H9 (cell line): ENCODE measurements at regions not wholly inside any gene's neighbourhood (a gene's known extent, or its start where the extent isn't known, plus 50 kb on each side); places are given as distances from the start of the nearest gene placed in this dataset.

Experiments
- DNase-seq: peaks from one replicate; pipeline ENCODE4 v3.0.0-alpha.2; 2017
- H2AFZ ChIP-seq: one replicate; pipeline ENCODE4 v1.6.1; 2013; ENCODE audit warnings: mild to moderate bottlenecking, low read length, control low read depth, moderate library complexity
- H2AK5ac ChIP-seq: 2 replicates; pipeline ENCODE4 v1.6.1; 2013; ENCODE audit warnings: low read length, control low read depth, mixed read lengths; ENCODE audit not compliant: insufficient read length
- H2BK120ac ChIP-seq: one replicate; pipeline ENCODE4 v1.6.1; 2013; ENCODE audit warnings: low read depth, mild to moderate bottlenecking, low read length, control low read depth, inconsistent platforms; ENCODE audit not compliant: poor library complexity, severe bottlenecking
- H2BK12ac ChIP-seq: 2 replicates; pipeline ENCODE4 v1.6.1; 2013; ENCODE audit warnings: low read length, control low read depth, mixed read lengths, low read depth; ENCODE audit not compliant: insufficient read length
- H2BK15ac ChIP-seq: 2 replicates; pipeline ENCODE4 v1.6.1; 2013; ENCODE audit warnings: low read depth, low read length, control low read depth
- H2BK20ac ChIP-seq: one replicate; pipeline ENCODE4 v1.6.1; 2013; ENCODE audit warnings: low read depth, mild to moderate bottlenecking, low read length, control low read depth, inconsistent platforms; ENCODE audit not compliant: poor library complexity, severe bottlenecking
- H2BK5ac ChIP-seq: 2 replicates; pipeline ENCODE4 v1.6.1; 2013; ENCODE audit warnings: low read length, control low read depth, mixed read lengths; ENCODE audit not compliant: insufficient read length
- H3K14ac ChIP-seq: 2 replicates; pipeline ENCODE4 v1.6.1; 2013; ENCODE audit warnings: low read length, control low read depth; ENCODE audit not compliant: insufficient read depth
- H3K18ac ChIP-seq: 2 replicates; pipeline ENCODE4 v1.6.1; 2013; ENCODE audit warnings: low read depth, mild to moderate bottlenecking, mixed read lengths, low read length, control low read depth; ENCODE audit not compliant: insufficient read length
- H3K23ac ChIP-seq: 2 replicates; pipeline ENCODE4 v1.6.1; 2013; ENCODE audit warnings: low read length, control low read depth, mixed read lengths, low read depth; ENCODE audit not compliant: insufficient read length
- H3K23me2 ChIP-seq: 2 replicates; pipeline ENCODE4 v1.6.1; 2013; ENCODE audit warnings: low read depth, mild to moderate bottlenecking, mixed read lengths, low read length, control low read depth; ENCODE audit not compliant: insufficient read length, poor library complexity, severe bottlenecking
- H3K27ac ChIP-seq: 2 replicates; pipeline ENCODE4 v1.5.1; 2013; ENCODE audit warnings: low read length, control low read depth, mixed read lengths, low read depth; ENCODE audit not compliant: insufficient read length
- H3K27me3 ChIP-seq: 2 replicates; pipeline ENCODE4 v1.6.1; 2013; ENCODE audit warnings: low read length, control low read depth, inconsistent platforms; ENCODE audit not compliant: insufficient read depth
- H3K4ac ChIP-seq: 2 replicates; pipeline ENCODE4 v1.6.1; 2013; ENCODE audit warnings: low read depth, mild to moderate bottlenecking, control low read depth, inconsistent platforms, low read length, moderate library complexity
- H3K4me1 ChIP-seq: 2 replicates; pipeline ENCODE4 v1.6.1; 2013; ENCODE audit warnings: low read length, control low read depth, inconsistent platforms; ENCODE audit not compliant: insufficient read depth
- H3K4me2 ChIP-seq: 2 replicates; pipeline ENCODE4 v1.6.1; 2013; ENCODE audit warnings: low read length, control low read depth, mixed read lengths; ENCODE audit not compliant: insufficient read length, insufficient read depth
- H3K56ac ChIP-seq: 2 replicates; pipeline ENCODE4 v1.6.1; 2013; ENCODE audit warnings: low read depth, mild to moderate bottlenecking, mixed read lengths, low read length, control low read depth; ENCODE audit not compliant: insufficient read length
- H3K79me1 ChIP-seq: 2 replicates; pipeline ENCODE4 v1.6.1; 2013; ENCODE audit warnings: low read depth, mild to moderate bottlenecking, moderate library complexity, low read length, control low read depth, inconsistent platforms; ENCODE audit not compliant: insufficient read depth, poor library complexity, severe bottlenecking
- H3K79me2 ChIP-seq: 2 replicates; pipeline ENCODE4 v1.6.1; 2013; ENCODE audit warnings: low read length, control low read depth, inconsistent platforms; ENCODE audit not compliant: insufficient read depth
- H3K9ac ChIP-seq: 2 replicates; pipeline ENCODE4 v1.6.1; 2013; ENCODE audit warnings: low read length, control low read depth, mixed read lengths; ENCODE audit not compliant: insufficient read length; ENCODE audit errors: extremely low read depth
- H3K9me3 ChIP-seq: one replicate; pipeline ENCODE4 v1.6.1; 2013; ENCODE audit warnings: low read depth, low read length, inconsistent platforms; ENCODE audit not compliant: control insufficient read depth
- H3T11ph ChIP-seq: one replicate; pipeline ENCODE4 v1.6.1; 2013; ENCODE audit warnings: mild to moderate bottlenecking, low read length, control low read depth, inconsistent platforms
- H4K20me1 ChIP-seq: one replicate; pipeline ENCODE4 v1.6.1; 2013; ENCODE audit not compliant: control insufficient read depth, insufficient read length, insufficient read depth
- H4K5ac ChIP-seq: 2 replicates; pipeline ENCODE4 v1.6.1; 2013; ENCODE audit warnings: low read depth, mild to moderate bottlenecking, mixed read lengths, low read length, control low read depth; ENCODE audit not compliant: insufficient read length
- H4K8ac ChIP-seq: replicated peaks from 2 replicates; pipeline ENCODE4 v1.6.1; 2013; ENCODE audit warnings: low read length, control low read depth, mixed read lengths, low read depth; ENCODE audit not compliant: insufficient read length
- H4K91ac ChIP-seq: 2 replicates; pipeline ENCODE4 v1.6.1; 2013; ENCODE audit warnings: low read depth, mild to moderate bottlenecking, moderate library complexity, mixed read lengths, low read length, control low read depth; ENCODE audit not compliant: insufficient read length
- H3K27ac Mint-ChIP-seq, 3 experiments: 2 replicates in 2 of 3; 3 replicates in 1 of 3; pipeline ENCODE4 v1.8.0; 2020 to 2021; ENCODE audit warnings: mixed read lengths in 3 of 3, mild to moderate bottlenecking in 1 of 3, moderate library complexity in 1 of 3
- H3K27me3 Mint-ChIP-seq: 2 replicates; pipeline ENCODE4 v1.8.0; 2021; ENCODE audit warnings: low read depth, mild to moderate bottlenecking, moderate library complexity, mixed read lengths
- H3K36me3 Mint-ChIP-seq, 3 experiments: 2 replicates in 2 of 3; 3 replicates in 1 of 3; pipeline ENCODE4 v1.8.0; 2020 to 2021; ENCODE audit warnings: low read depth in 3 of 3, mixed read lengths in 3 of 3; ENCODE audit not compliant: insufficient read depth in 1 of 3
- H3K4me1 Mint-ChIP-seq, 2 experiments: 2 replicates each; pipeline ENCODE4 v1.8.0; 2020; ENCODE audit warnings: mixed read lengths in 2 of 2
- H3K4me3 Mint-ChIP-seq, 2 experiments: 2 replicates in 1 of 2; 3 replicates in 1 of 2; pipeline ENCODE4 v1.8.0; 2020 to 2021; ENCODE audit warnings: mild to moderate bottlenecking in 2 of 2, mixed read lengths in 2 of 2, moderate library complexity in 1 of 2
- H3K9me3 Mint-ChIP-seq, 2 experiments: 2 replicates in 1 of 2; 3 replicates in 1 of 2; pipeline ENCODE4 v1.8.0; 2020; ENCODE audit warnings: mild to moderate bottlenecking in 2 of 2, mixed read lengths in 2 of 2, moderate library complexity in 1 of 2
- CTCF ChIP-seq: fragments of 200-600 bp; sonication (generic); conservative IDR thresholded peaks from 3 replicates; pipeline ENCODE4 v1.8.0; 2021; ENCODE audit warnings: antibody characterized with exemption, mild to moderate bottlenecking
- WGBS: extraction: QIAGEN DNeasy Blood & Tissue Kit; methylation state at CpG from one replicate; pipeline ENCODE4 v1.1.7; 2013; ENCODE audit warnings: missing lambda C conversion rate, low lambda C conversion rate, mixed read lengths; ENCODE audit not compliant: insufficient read length; ENCODE audit errors: extremely low coverage; 5-methylcytosine and 5-hydroxymethylcytosine counted together

- H3K27ac ChIP-seq, result no peak overlapping the region
- peaks cover 24 to 46% of the 10 kb centered on the region in 2 experiments for H3K4me1 Mint-ChIP-seq
- no peak overlapping the region for H2AFZ ChIP-seq
- H2AK5ac ChIP-seq, result no peak overlapping the region
- no peak overlapping the region for H3K4me3 Mint-ChIP-seq
- peaks cover 7% of the 10 kb centered on the region for H3K27me3 Mint-ChIP-seq
- H3K23me2 ChIP-seq, result no peaks in the 10 kb centered on the region
- peak; percentile 3 for DNase-seq
- no peak overlapping the region for H3T11ph ChIP-seq
- H2BK120ac ChIP-seq, result no peak overlapping the region
- H3K23ac ChIP-seq, result no peak overlapping the region
- H4K91ac ChIP-seq, result no peak overlapping the region
- no peaks in the 10 kb centered on the region for H3K79me1 ChIP-seq
- no peak overlapping the region for H2BK20ac ChIP-seq
- H3K4me2 ChIP-seq, result no peak overlapping the region
- H3K27me3 ChIP-seq, result no peaks in the 10 kb centered on the region
- no peak overlapping the region for H2BK12ac ChIP-seq
- no peak overlapping the region for H3K56ac ChIP-seq
- no peaks in the 10 kb centered on the region for H3K36me3 Mint-ChIP-seq
- peaks cover 10% of the 10 kb centered on the region; the same call in 1 of the 2 replicates for H3K4me1 ChIP-seq
- no peak overlapping the region for H3K9ac ChIP-seq
- no peak overlapping the region for H3K18ac ChIP-seq
- no peak overlapping the region for H4K5ac ChIP-seq
- H3K9me3 ChIP-seq, result no peaks in the 10 kb centered on the region
- no peaks in the 10 kb centered on the region for H4K20me1 ChIP-seq
- no CpG with 5 or more reads among the region's 5 CpGs for WGBS
- no peaks in the 10 kb centered on the region for H3K79me2 ChIP-seq
- no peak overlapping the region for H3K14ac ChIP-seq
- H3K27ac Mint-ChIP-seq, result no peak overlapping the region; a peak in 1 of 7 replicates
- no peak overlapping the region for H2BK15ac ChIP-seq
- no peak overlapping the region for H4K8ac ChIP-seq
- no peak overlapping the region for H2BK5ac ChIP-seq
- peaks cover 0 to 2% of the 10 kb centered on the region in 2 experiments; a peak in 2 of 5 replicates for H3K9me3 Mint-ChIP-seq
- H3K4ac ChIP-seq, result no peak overlapping the region
- no peak for TF ChIP-seq CTCF
Measured at GRCh38 chr4:16991450-16991849, 93.0 kb upstream of the LDB2 start.
